ENCODE measurements at regions not wholly inside any gene's neighbourhood (a gene's known extent, or its start where the extent isn't known, plus 50 kb on each side); places are given as distances from the start of the nearest gene placed in this dataset.

DNA sequence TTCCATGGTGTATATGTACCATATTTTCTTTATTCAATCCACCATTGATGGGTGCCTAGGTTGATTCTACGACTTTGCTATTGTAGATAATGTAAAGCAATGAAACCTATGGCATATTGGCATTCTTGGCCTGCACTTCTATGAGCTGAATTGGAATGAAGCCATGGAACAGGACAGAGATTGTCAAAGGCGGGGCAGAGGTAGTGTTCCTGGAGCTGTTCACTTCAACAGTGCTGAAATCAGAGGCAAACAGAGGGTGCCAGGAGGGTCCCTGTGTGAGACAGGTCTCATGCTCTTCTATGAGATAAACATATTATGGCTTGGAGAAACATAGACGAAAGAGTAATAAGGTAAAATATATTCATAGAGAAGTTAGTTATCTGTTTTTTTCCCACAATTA is 342.6 kb upstream of the VCX start:
- intact Hi-C loops (cut with micrococcal nuclease) (no loop called here), dilution Hi-C loops (cut with MboI; ENCODE audit: extremely low pct_ligation_motif_present, low sequenced_read_pairs) (no loop called here)
- H3K4me2 ChIP-seq (ENCODE audit: insufficient read depth, low read length): no peak overlapping the region
- ChIA-PET POLR2A (no interaction called here), CTCF (no interaction called here)
- H3K79me2 ChIP-seq (ENCODE audit: control insufficient read depth, insufficient read depth, low read length): no peaks in the 10 kb centered on the region
- TF ChIP-seq, protein P1, sequence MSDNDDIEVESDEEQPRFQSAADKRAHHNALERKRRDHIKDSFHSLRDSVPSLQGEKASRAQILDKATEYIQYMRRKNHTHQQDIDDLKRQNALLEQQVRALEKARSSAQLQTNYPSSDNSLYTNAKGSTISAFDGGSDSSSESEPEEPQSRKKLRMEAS (IDR thresholded peaks at IDR 0.05; ENCODE audit: insufficient read depth, insufficient read length): no peak
- TF ChIP-seq POLR2A (IDR thresholded peaks at IDR 0.05; ENCODE audit: low read depth, low read length) (no peak), POLR2AphosphoS5 (IDR thresholded peaks at IDR 0.05; ENCODE audit: insufficient read depth, low read depth, low read length) (no peak), GATA2 (IDR thresholded peaks at IDR 0.05; ENCODE audit: insufficient read depth, insufficient read length, low read depth, low read length) (no peak)
- no peaks in the 10 kb centered on the region for H3K9me3 ChIP-seq (replicated peaks; ENCODE audit: control insufficient read depth, insufficient read depth, low read length)
- FAIRE-seq (no peak), DNase-seq (ENCODE audit: low read depth, low spot score) (no peak)
- no peaks in the 10 kb centered on the region for H3K36me3 ChIP-seq (ENCODE audit: control insufficient read depth in 2 of 2, extremely low read depth in 1 of 2, insufficient read depth in 2 of 2, low read length in 2 of 2)
- H2AFZ ChIP-seq (ENCODE audit: low read depth, low read length): no peak overlapping the region
- H3K4me3 ChIP-seq (replicated peaks in 1 of 3; ENCODE audit: insufficient read depth in 1 of 3, low read depth in 1 of 3, low read length in 3 of 3): no peak overlapping the region
- no peaks in the 10 kb centered on the region for H4K20me1 ChIP-seq (replicated peaks; ENCODE audit: control insufficient read depth, extremely low read depth, insufficient read depth, low read length)
- BruUV-seq (replicated peaks): no TSS peak
- no peaks in the 10 kb centered on the region for H3K27me3 ChIP-seq (ENCODE audit: control insufficient read depth in 2 of 2, insufficient read depth in 2 of 2, low read length in 2 of 2)
- H3K4me1 ChIP-seq (ENCODE audit: control insufficient read depth, extremely low read depth, insufficient read depth, low read length): no peaks in the 10 kb centered on the region
- no peak overlapping the region for H3K27ac ChIP-seq (ENCODE audit: insufficient read depth, low read depth, low read length)
- H3K9ac ChIP-seq (replicated peaks; ENCODE audit: extremely low read depth, insufficient read depth, low read length): no peak overlapping the region
- H3K9me1 ChIP-seq (replicated peaks; ENCODE audit: control insufficient read depth, extremely low read depth, insufficient read depth, low read length): no peaks in the 10 kb centered on the region

GRCh38 chrX:7486505-7486904 is 338.6 kb upstream of the PUDP start:
- dilution Hi-C loops (cut with MboI; ENCODE audit: extremely low pct_ligation_motif_present, low sequenced_read_pairs) (no loop called here), intact Hi-C loops (cut with micrococcal nuclease) (no loop called here)
- no peaks in the 10 kb centered on the region for H3K36me3 ChIP-seq (ENCODE audit: control insufficient read depth in 2 of 2, extremely low read depth in 1 of 2, insufficient read depth in 2 of 2, low read length in 2 of 2)
- ChIA-PET CTCF (no interaction called here), POLR2A (no interaction called here)
- H3K9ac ChIP-seq (replicated peaks; ENCODE audit: extremely low read depth, insufficient read depth, low read length): no peak overlapping the region
- no TSS peak for BruUV-seq (replicated peaks)
- no peak overlapping the region for H3K4me2 ChIP-seq (ENCODE audit: insufficient read depth, low read length)
- H3K79me2 ChIP-seq (ENCODE audit: control insufficient read depth, insufficient read depth, low read length): no peaks in the 10 kb centered on the region
- no peaks in the 10 kb centered on the region for H3K4me1 ChIP-seq (ENCODE audit: control insufficient read depth, extremely low read depth, insufficient read depth, low read length)
- H3K4me3 ChIP-seq (replicated peaks in 1 of 3; ENCODE audit: insufficient read depth in 1 of 3, low read depth in 1 of 3, low read length in 3 of 3): no peak overlapping the region
- TF ChIP-seq FOS (IDR thresholded peaks at IDR 0.05; ENCODE audit: borderline replicate concordance, insufficient read depth, low read length) (no peak), EZH2 (IDR thresholded peaks at IDR 0.05; ENCODE audit: borderline replicate concordance, low read depth, low read length, severe bottlenecking) (no peak), GATA2 (IDR thresholded peaks at IDR 0.05; ENCODE audit: insufficient read depth, insufficient read length, low read depth, low read length) (no peak), MYC (IDR thresholded peaks at IDR 0.05; ENCODE audit: low read depth, low read length) (no peak), POLR2A (IDR thresholded peaks at IDR 0.05; ENCODE audit: low read depth, low read length) (no peak), POLR2AphosphoS5 (IDR thresholded peaks at IDR 0.05; ENCODE audit: insufficient read depth, low read depth, low read length) (no peak), JUN (IDR thresholded peaks at IDR 0.05; ENCODE audit: borderline replicate concordance, insufficient read depth, insufficient read length, low read depth) (no peak)
- TF ChIP-seq, protein P2, sequence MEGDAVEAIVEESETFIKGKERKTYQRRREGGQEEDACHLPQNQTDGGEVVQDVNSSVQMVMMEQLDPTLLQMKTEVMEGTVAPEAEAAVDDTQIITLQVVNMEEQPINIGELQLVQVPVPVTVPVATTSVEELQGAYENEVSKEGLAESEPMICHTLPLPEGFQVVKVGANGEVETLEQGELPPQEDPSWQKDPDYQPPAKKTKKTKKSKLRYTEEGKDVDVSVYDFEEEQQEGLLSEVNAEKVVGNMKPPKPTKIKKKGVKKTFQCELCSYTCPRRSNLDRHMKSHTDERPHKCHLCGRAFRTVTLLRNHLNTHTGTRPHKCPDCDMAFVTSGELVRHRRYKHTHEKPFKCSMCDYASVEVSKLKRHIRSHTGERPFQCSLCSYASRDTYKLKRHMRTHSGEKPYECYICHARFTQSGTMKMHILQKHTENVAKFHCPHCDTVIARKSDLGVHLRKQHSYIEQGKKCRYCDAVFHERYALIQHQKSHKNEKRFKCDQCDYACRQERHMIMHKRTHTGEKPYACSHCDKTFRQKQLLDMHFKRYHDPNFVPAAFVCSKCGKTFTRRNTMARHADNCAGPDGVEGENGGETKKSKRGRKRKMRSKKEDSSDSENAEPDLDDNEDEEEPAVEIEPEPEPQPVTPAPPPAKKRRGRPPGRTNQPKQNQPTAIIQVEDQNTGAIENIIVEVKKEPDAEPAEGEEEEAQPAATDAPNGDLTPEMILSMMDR (IDR thresholded peaks at IDR 0.05; ENCODE audit: extremely low read depth in 1 of 2, insufficient read depth in 1 of 2, low read depth in 1 of 2, low read length in 2 of 2): no peak
- TF ChIP-seq, protein P1 (IDR thresholded peaks at IDR 0.05; ENCODE audit: insufficient read depth, insufficient read length): no peak
- H4K20me1 ChIP-seq (replicated peaks; ENCODE audit: control insufficient read depth, extremely low read depth, insufficient read depth, low read length): no peaks in the 10 kb centered on the region
- H3K9me3 ChIP-seq (replicated peaks; ENCODE audit: control insufficient read depth, insufficient read depth, low read length): no peaks in the 10 kb centered on the region
- FAIRE-seq: no peak
- no peak for DNase-seq (ENCODE audit: low read depth, low spot score)
- H3K9me1 ChIP-seq (replicated peaks; ENCODE audit: control insufficient read depth, extremely low read depth, insufficient read depth, low read length): no peaks in the 10 kb centered on the region
- H3K27ac ChIP-seq (ENCODE audit: insufficient read depth, low read depth, low read length): no peak overlapping the region
- H3K27me3 ChIP-seq (ENCODE audit: control insufficient read depth in 2 of 2, insufficient read depth in 2 of 2, low read length in 2 of 2): no peaks in the 10 kb centered on the region
- H2AFZ ChIP-seq (ENCODE audit: low read depth, low read length): no peak overlapping the region
